ENCODE measurements at regions not wholly inside any gene's neighbourhood (a gene's known extent, or its start where the extent isn't known, plus 50 kb on each side); places are given as distances from the start of the nearest gene placed in this dataset.

DNA sequence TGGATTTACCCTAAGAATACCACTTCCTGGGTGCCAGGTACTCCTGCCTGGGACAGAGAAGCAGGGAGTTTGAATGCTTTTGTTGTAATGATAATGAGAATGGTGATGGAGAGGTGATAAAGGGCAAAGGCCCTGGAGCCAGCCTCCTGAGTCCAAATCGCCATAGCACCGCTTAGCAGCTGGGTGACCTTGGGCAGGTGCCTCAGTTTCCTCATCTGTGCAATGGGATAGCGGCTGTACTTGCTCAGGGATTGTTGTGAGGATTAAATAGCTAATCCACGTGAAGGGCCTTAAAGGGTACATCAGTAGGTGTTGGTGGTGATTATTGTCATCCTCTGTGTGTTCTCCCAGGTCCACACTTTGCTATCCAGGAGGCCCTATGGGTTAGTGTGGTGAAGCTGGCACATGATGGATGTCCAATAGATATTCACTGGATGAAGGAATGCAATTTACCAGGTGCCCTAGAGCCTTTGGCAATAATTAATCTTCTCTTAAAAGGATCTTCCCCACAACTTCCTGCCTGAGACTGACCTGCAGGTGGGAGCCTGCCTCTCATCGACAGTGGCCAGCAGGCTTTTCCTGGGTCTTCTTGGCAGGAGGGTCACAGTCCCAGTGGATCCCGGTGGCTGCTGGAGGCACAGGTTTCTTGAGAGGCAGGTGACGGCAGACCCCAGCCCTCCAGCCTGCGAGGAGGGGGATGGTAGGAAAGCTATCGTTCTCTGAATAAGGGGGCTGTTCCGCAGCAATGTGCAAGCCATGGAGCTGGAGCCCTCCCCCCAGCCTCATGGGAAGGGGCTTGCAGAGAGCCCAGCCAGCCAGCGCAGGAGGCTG, 160.2 kb downstream of the MACROH2A1 start:
- no peaks in the 10 kb centered on the region for H3K4me1 ChIP-seq (ENCODE audit: control insufficient read depth in 4 of 4, insufficient read depth in 4 of 4, low read length in 3 of 4)
- H3K9ac ChIP-seq (ENCODE audit: low read depth in 1 of 2, low read length in 2 of 2) = no peak overlapping the region
- H3K36me3 ChIP-seq (ENCODE audit: control insufficient read depth in 4 of 4, insufficient read depth in 3 of 4, low read depth in 1 of 4, low read length in 3 of 4) = no peaks in the 10 kb centered on the region
- H3K4me3 ChIP-seq (ENCODE audit: low read depth in 1 of 3, low read length in 3 of 3) = no peak overlapping the region
- no peak overlapping the region for H3K27ac ChIP-seq (ENCODE audit: low read depth in 1 of 2, low read length in 2 of 2)
- WGBS = 87% methylated on average over 11 of the region's 11 CpGs
- no peak for TF ChIP-seq GABPA (IDR thresholded peaks at IDR 0.05 in 1 of 2, conservative IDR thresholded peaks at IDR 0.05 in 1 of 2)
- no peak for TF ChIP-seq JUND (IDR thresholded peaks at IDR 0.05)
- TF ChIP-seq, protein P1, sequence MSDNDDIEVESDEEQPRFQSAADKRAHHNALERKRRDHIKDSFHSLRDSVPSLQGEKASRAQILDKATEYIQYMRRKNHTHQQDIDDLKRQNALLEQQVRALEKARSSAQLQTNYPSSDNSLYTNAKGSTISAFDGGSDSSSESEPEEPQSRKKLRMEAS (IDR thresholded peaks at IDR 0.05) = no peak
- TF ChIP-seq SP1 (IDR thresholded peaks at IDR 0.05) = no peak
- no peak for TF ChIP-seq YY1 (IDR thresholded peaks at IDR 0.05)
- TF ChIP-seq, protein P2, sequence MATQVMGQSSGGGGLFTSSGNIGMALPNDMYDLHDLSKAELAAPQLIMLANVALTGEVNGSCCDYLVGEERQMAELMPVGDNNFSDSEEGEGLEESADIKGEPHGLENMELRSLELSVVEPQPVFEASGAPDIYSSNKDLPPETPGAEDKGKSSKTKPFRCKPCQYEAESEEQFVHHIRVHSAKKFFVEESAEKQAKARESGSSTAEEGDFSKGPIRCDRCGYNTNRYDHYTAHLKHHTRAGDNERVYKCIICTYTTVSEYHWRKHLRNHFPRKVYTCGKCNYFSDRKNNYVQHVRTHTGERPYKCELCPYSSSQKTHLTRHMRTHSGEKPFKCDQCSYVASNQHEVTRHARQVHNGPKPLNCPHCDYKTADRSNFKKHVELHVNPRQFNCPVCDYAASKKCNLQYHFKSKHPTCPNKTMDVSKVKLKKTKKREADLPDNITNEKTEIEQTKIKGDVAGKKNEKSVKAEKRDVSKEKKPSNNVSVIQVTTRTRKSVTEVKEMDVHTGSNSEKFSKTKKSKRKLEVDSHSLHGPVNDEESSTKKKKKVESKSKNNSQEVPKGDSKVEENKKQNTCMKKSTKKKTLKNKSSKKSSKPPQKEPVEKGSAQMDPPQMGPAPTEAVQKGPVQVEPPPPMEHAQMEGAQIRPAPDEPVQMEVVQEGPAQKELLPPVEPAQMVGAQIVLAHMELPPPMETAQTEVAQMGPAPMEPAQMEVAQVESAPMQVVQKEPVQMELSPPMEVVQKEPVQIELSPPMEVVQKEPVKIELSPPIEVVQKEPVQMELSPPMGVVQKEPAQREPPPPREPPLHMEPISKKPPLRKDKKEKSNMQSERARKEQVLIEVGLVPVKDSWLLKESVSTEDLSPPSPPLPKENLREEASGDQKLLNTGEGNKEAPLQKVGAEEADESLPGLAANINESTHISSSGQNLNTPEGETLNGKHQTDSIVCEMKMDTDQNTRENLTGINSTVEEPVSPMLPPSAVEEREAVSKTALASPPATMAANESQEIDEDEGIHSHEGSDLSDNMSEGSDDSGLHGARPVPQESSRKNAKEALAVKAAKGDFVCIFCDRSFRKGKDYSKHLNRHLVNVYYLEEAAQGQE (IDR thresholded peaks at IDR 0.05) = no peak
- TF ChIP-seq FOXA1 (IDR thresholded peaks at IDR 0.05) = no peak
- TF ChIP-seq, protein P3, sequence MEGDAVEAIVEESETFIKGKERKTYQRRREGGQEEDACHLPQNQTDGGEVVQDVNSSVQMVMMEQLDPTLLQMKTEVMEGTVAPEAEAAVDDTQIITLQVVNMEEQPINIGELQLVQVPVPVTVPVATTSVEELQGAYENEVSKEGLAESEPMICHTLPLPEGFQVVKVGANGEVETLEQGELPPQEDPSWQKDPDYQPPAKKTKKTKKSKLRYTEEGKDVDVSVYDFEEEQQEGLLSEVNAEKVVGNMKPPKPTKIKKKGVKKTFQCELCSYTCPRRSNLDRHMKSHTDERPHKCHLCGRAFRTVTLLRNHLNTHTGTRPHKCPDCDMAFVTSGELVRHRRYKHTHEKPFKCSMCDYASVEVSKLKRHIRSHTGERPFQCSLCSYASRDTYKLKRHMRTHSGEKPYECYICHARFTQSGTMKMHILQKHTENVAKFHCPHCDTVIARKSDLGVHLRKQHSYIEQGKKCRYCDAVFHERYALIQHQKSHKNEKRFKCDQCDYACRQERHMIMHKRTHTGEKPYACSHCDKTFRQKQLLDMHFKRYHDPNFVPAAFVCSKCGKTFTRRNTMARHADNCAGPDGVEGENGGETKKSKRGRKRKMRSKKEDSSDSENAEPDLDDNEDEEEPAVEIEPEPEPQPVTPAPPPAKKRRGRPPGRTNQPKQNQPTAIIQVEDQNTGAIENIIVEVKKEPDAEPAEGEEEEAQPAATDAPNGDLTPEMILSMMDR (IDR thresholded peaks at IDR 0.05; ENCODE audit: low read depth, low read length, missing input control) = no peak
- TF ChIP-seq, protein P4, sequence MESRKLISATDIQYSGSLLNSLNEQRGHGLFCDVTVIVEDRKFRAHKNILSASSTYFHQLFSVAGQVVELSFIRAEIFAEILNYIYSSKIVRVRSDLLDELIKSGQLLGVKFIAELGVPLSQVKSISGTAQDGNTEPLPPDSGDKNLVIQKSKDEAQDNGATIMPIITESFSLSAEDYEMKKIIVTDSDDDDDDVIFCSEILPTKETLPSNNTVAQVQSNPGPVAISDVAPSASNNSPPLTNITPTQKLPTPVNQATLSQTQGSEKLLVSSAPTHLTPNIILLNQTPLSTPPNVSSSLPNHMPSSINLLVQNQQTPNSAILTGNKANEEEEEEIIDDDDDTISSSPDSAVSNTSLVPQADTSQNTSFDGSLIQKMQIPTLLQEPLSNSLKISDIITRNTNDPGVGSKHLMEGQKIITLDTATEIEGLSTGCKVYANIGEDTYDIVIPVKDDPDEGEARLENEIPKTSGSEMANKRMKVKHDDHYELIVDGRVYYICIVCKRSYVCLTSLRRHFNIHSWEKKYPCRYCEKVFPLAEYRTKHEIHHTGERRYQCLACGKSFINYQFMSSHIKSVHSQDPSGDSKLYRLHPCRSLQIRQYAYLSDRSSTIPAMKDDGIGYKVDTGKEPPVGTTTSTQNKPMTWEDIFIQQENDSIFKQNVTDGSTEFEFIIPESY (IDR thresholded peaks at IDR 0.05) = no peak
- TF ChIP-seq HNF4G (IDR thresholded peaks at IDR 0.05) = no peak
- TF ChIP-seq, protein P5, sequence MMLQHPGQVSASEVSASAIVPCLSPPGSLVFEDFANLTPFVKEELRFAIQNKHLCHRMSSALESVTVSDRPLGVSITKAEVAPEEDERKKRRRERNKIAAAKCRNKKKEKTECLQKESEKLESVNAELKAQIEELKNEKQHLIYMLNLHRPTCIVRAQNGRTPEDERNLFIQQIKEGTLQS (IDR thresholded peaks at IDR 0.05) = no peak
- no peak for TF ChIP-seq RXRA (IDR thresholded peaks at IDR 0.05)
- no peak for TF ChIP-seq FOXA2 (IDR thresholded peaks at IDR 0.05)
- no peak for TF ChIP-seq RAD21 (IDR thresholded peaks at IDR 0.05)
- TF ChIP-seq TAF1 (conservative IDR thresholded peaks at IDR 0.05) = no peak
- TF ChIP-seq NR2F2 (IDR thresholded peaks at IDR 0.05) = no peak
- H3K27me3 ChIP-seq (ENCODE audit: control insufficient read depth in 4 of 4, insufficient read depth in 4 of 4, low read length in 3 of 4) = no peaks in the 10 kb centered on the region
- no peaks in the 10 kb centered on the region for H3K9me3 ChIP-seq (ENCODE audit: control insufficient read depth in 4 of 4, low read length in 3 of 4)
- DNase-seq (ENCODE audit: low spot score) = peak; percentile 25

All from liver (tissue), 8 donors.